Vagina (tissue), 2 donors: ENCODE measurements at regions not wholly inside any gene's neighbourhood (a gene's known extent, or its start where the extent isn't known, plus 50 kb on each side); places are given as distances from the start of the nearest gene placed in this dataset.

Source experiments
- CTCF ChIP-seq, 3 experiments: fragments of 450-650 bp in 2 of 3; fragments of 200-600 bp in 1 of 3; sonication (generic) in 1 of 3; IDR thresholded peaks; one replicate each; pipeline ENCODE4 v1.5.1; 2017 to 2019; ENCODE audit warnings: antibody characterized with exemption in 3 of 3, mild to moderate bottlenecking in 2 of 3, moderate library complexity in 2 of 3
- POLR2A ChIP-seq, 2 donors: fragments of 450-650 bp; IDR thresholded peaks; one replicate each; pipeline ENCODE4 v1.6.1; 2017; ENCODE audit warnings: antibody characterized with exemption in 2 of 2, mild to moderate bottlenecking in 2 of 2, moderate library complexity in 2 of 2
- POLR2AphosphoS5 ChIP-seq, 2 donors: sonication (generic); formaldehyde crosslinking; IDR thresholded peaks; one replicate each; pipeline ENCODE4 v1.9.0; 2017; ENCODE audit warnings: antibody characterized with exemption in 2 of 2, mild to moderate bottlenecking in 2 of 2, low read depth in 1 of 2; ENCODE audit not compliant: insufficient read depth in 1 of 2

GRCh38 chr9:75672478-75672877, 218.0 kb upstream of the PCSK5 start:
- no peak for TF ChIP-seq CTCF (IDR thresholded peaks at IDR 0.05)
- TF ChIP-seq POLR2AphosphoS5 (IDR thresholded peaks at IDR 0.05; ENCODE audit: insufficient read depth in 1 of 2, low read depth in 1 of 2), result no peak
- no peak for TF ChIP-seq POLR2A (IDR thresholded peaks at IDR 0.05)
